H9 (cell line): ENCODE measurements at regions not wholly inside any gene's neighbourhood (a gene's known extent, or its start where the extent isn't known, plus 50 kb on each side); places are given as distances from the start of the nearest gene placed in this dataset.

Source experiments
- DNase-seq: peaks from one replicate; pipeline ENCODE4 v3.0.0-alpha.2; 2017
- H2AFZ ChIP-seq: one replicate; pipeline ENCODE4 v1.6.1; 2013; ENCODE audit warnings: mild to moderate bottlenecking, low read length, control low read depth, moderate library complexity
- H2AK5ac ChIP-seq: 2 replicates; pipeline ENCODE4 v1.6.1; 2013; ENCODE audit warnings: low read length, control low read depth, mixed read lengths; ENCODE audit not compliant: insufficient read length
- H2BK120ac ChIP-seq: one replicate; pipeline ENCODE4 v1.6.1; 2013; ENCODE audit warnings: low read depth, mild to moderate bottlenecking, low read length, control low read depth, inconsistent platforms; ENCODE audit not compliant: poor library complexity, severe bottlenecking
- H2BK12ac ChIP-seq: 2 replicates; pipeline ENCODE4 v1.6.1; 2013; ENCODE audit warnings: low read length, control low read depth, mixed read lengths, low read depth; ENCODE audit not compliant: insufficient read length
- H2BK15ac ChIP-seq: 2 replicates; pipeline ENCODE4 v1.6.1; 2013; ENCODE audit warnings: low read depth, low read length, control low read depth
- H2BK20ac ChIP-seq: one replicate; pipeline ENCODE4 v1.6.1; 2013; ENCODE audit warnings: low read depth, mild to moderate bottlenecking, low read length, control low read depth, inconsistent platforms; ENCODE audit not compliant: poor library complexity, severe bottlenecking
- H2BK5ac ChIP-seq: 2 replicates; pipeline ENCODE4 v1.6.1; 2013; ENCODE audit warnings: low read length, control low read depth, mixed read lengths; ENCODE audit not compliant: insufficient read length
- H3K14ac ChIP-seq: 2 replicates; pipeline ENCODE4 v1.6.1; 2013; ENCODE audit warnings: low read length, control low read depth; ENCODE audit not compliant: insufficient read depth
- H3K18ac ChIP-seq: 2 replicates; pipeline ENCODE4 v1.6.1; 2013; ENCODE audit warnings: low read depth, mild to moderate bottlenecking, mixed read lengths, low read length, control low read depth; ENCODE audit not compliant: insufficient read length
- H3K23ac ChIP-seq: 2 replicates; pipeline ENCODE4 v1.6.1; 2013; ENCODE audit warnings: low read length, control low read depth, mixed read lengths, low read depth; ENCODE audit not compliant: insufficient read length
- H3K23me2 ChIP-seq: 2 replicates; pipeline ENCODE4 v1.6.1; 2013; ENCODE audit warnings: low read depth, mild to moderate bottlenecking, mixed read lengths, low read length, control low read depth; ENCODE audit not compliant: insufficient read length, poor library complexity, severe bottlenecking
- H3K27ac ChIP-seq: 2 replicates; pipeline ENCODE4 v1.5.1; 2013; ENCODE audit warnings: low read length, control low read depth, mixed read lengths, low read depth; ENCODE audit not compliant: insufficient read length
- H3K27me3 ChIP-seq: 2 replicates; pipeline ENCODE4 v1.6.1; 2013; ENCODE audit warnings: low read length, control low read depth, inconsistent platforms; ENCODE audit not compliant: insufficient read depth
- H3K4ac ChIP-seq: 2 replicates; pipeline ENCODE4 v1.6.1; 2013; ENCODE audit warnings: low read depth, mild to moderate bottlenecking, control low read depth, inconsistent platforms, low read length, moderate library complexity
- H3K4me1 ChIP-seq: 2 replicates; pipeline ENCODE4 v1.6.1; 2013; ENCODE audit warnings: low read length, control low read depth, inconsistent platforms; ENCODE audit not compliant: insufficient read depth
- H3K4me2 ChIP-seq: 2 replicates; pipeline ENCODE4 v1.6.1; 2013; ENCODE audit warnings: low read length, control low read depth, mixed read lengths; ENCODE audit not compliant: insufficient read length, insufficient read depth
- H3K56ac ChIP-seq: 2 replicates; pipeline ENCODE4 v1.6.1; 2013; ENCODE audit warnings: low read depth, mild to moderate bottlenecking, mixed read lengths, low read length, control low read depth; ENCODE audit not compliant: insufficient read length
- H3K79me1 ChIP-seq: 2 replicates; pipeline ENCODE4 v1.6.1; 2013; ENCODE audit warnings: low read depth, mild to moderate bottlenecking, moderate library complexity, low read length, control low read depth, inconsistent platforms; ENCODE audit not compliant: insufficient read depth, poor library complexity, severe bottlenecking
- H3K79me2 ChIP-seq: 2 replicates; pipeline ENCODE4 v1.6.1; 2013; ENCODE audit warnings: low read length, control low read depth, inconsistent platforms; ENCODE audit not compliant: insufficient read depth
- H3K9ac ChIP-seq: 2 replicates; pipeline ENCODE4 v1.6.1; 2013; ENCODE audit warnings: low read length, control low read depth, mixed read lengths; ENCODE audit not compliant: insufficient read length; ENCODE audit errors: extremely low read depth
- H3K9me3 ChIP-seq: one replicate; pipeline ENCODE4 v1.6.1; 2013; ENCODE audit warnings: low read depth, low read length, inconsistent platforms; ENCODE audit not compliant: control insufficient read depth
- H3T11ph ChIP-seq: one replicate; pipeline ENCODE4 v1.6.1; 2013; ENCODE audit warnings: mild to moderate bottlenecking, low read length, control low read depth, inconsistent platforms
- H4K20me1 ChIP-seq: one replicate; pipeline ENCODE4 v1.6.1; 2013; ENCODE audit not compliant: control insufficient read depth, insufficient read length, insufficient read depth
- H4K5ac ChIP-seq: 2 replicates; pipeline ENCODE4 v1.6.1; 2013; ENCODE audit warnings: low read depth, mild to moderate bottlenecking, mixed read lengths, low read length, control low read depth; ENCODE audit not compliant: insufficient read length
- H4K8ac ChIP-seq: replicated peaks from 2 replicates; pipeline ENCODE4 v1.6.1; 2013; ENCODE audit warnings: low read length, control low read depth, mixed read lengths, low read depth; ENCODE audit not compliant: insufficient read length
- H4K91ac ChIP-seq: 2 replicates; pipeline ENCODE4 v1.6.1; 2013; ENCODE audit warnings: low read depth, mild to moderate bottlenecking, moderate library complexity, mixed read lengths, low read length, control low read depth; ENCODE audit not compliant: insufficient read length
- H3K27ac Mint-ChIP-seq, 3 experiments: 2 replicates in 2 of 3; 3 replicates in 1 of 3; pipeline ENCODE4 v1.8.0; 2020 to 2021; ENCODE audit warnings: mixed read lengths in 3 of 3, mild to moderate bottlenecking in 1 of 3, moderate library complexity in 1 of 3
- H3K27me3 Mint-ChIP-seq: 2 replicates; pipeline ENCODE4 v1.8.0; 2021; ENCODE audit warnings: low read depth, mild to moderate bottlenecking, moderate library complexity, mixed read lengths
- H3K36me3 Mint-ChIP-seq, 3 experiments: 2 replicates in 2 of 3; 3 replicates in 1 of 3; pipeline ENCODE4 v1.8.0; 2020 to 2021; ENCODE audit warnings: low read depth in 3 of 3, mixed read lengths in 3 of 3; ENCODE audit not compliant: insufficient read depth in 1 of 3
- H3K4me1 Mint-ChIP-seq, 2 experiments: 2 replicates each; pipeline ENCODE4 v1.8.0; 2020; ENCODE audit warnings: mixed read lengths in 2 of 2
- H3K4me3 Mint-ChIP-seq, 2 experiments: 2 replicates in 1 of 2; 3 replicates in 1 of 2; pipeline ENCODE4 v1.8.0; 2020 to 2021; ENCODE audit warnings: mild to moderate bottlenecking in 2 of 2, mixed read lengths in 2 of 2, moderate library complexity in 1 of 2
- H3K9me3 Mint-ChIP-seq, 2 experiments: 2 replicates in 1 of 2; 3 replicates in 1 of 2; pipeline ENCODE4 v1.8.0; 2020; ENCODE audit warnings: mild to moderate bottlenecking in 2 of 2, mixed read lengths in 2 of 2, moderate library complexity in 1 of 2
- WGBS: extraction: QIAGEN DNeasy Blood & Tissue Kit; methylation state at CpG from one replicate; pipeline ENCODE4 v1.1.7; 2013; ENCODE audit warnings: missing lambda C conversion rate, low lambda C conversion rate, mixed read lengths; ENCODE audit not compliant: insufficient read length; ENCODE audit errors: extremely low coverage; 5-methylcytosine and 5-hydroxymethylcytosine counted together
- TF ChIP-seq, protein P1 (sequence below): fragments of 200-600 bp; sonication (generic); conservative IDR thresholded peaks from 3 replicates; pipeline ENCODE4 v1.8.0; 2021; ENCODE audit warnings: antibody characterized with exemption, mild to moderate bottlenecking

DNA sequence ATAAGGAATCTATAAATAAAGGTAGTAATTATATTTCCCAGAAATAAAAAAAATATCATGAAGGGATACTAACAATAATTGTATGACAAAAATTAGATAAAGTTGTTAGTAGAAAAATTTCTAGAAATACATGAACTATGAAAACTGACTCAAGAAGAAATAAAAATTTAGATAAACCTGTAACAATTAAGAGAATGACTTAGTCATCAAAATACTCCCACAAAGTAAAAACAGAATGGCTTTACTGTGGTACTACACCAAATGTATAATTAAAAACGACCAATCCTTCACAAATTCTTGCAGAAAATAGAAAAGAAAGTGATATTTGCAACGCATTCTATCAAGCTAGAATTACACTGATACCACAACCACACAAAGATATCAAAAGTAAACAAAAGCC, 176.2 kb upstream of the ETV3 start:
- H2BK15ac ChIP-seq, result no peak overlapping the region
- Mint-ChIP-seq H3K27me3 (peaks cover 2% of the 10 kb centered on the region; the same call in 1 of the 2 replicates), H3K9me3 (peaks cover 27 to 33% of the 10 kb centered on the region in 2 experiments), H3K4me3 (no peak overlapping the region), H3K36me3 (peaks cover 3 to 24% (median 7%) of the 10 kb centered on the region in 3 experiments; a peak in 5 of 7 replicates), H3K27ac (no peak overlapping the region), H3K4me1 (peaks cover 17 to 23% of the 10 kb centered on the region in 2 experiments)
- H4K8ac ChIP-seq, result no peak overlapping the region
- no peak overlapping the region for H3K23ac ChIP-seq
- H3K23me2 ChIP-seq, result no peaks in the 10 kb centered on the region
- H3K4me1 ChIP-seq, result peaks cover 5% of the 10 kb centered on the region; the same call in 1 of the 2 replicates
- H3K18ac ChIP-seq, result no peak overlapping the region
- WGBS, result no CpG with 5 or more reads among the region's 2 CpGs
- no peak overlapping the region for H2AFZ ChIP-seq
- no peaks in the 10 kb centered on the region for H3K79me2 ChIP-seq
- no peak overlapping the region for H3K14ac ChIP-seq
- H3K27ac ChIP-seq, result no peak overlapping the region
- no peaks in the 10 kb centered on the region for H3K27me3 ChIP-seq
- no peak for DNase-seq
- H4K5ac ChIP-seq, result no peak overlapping the region
- no peak overlapping the region for H3K56ac ChIP-seq
- no peak overlapping the region for H2BK120ac ChIP-seq
- no peak overlapping the region for H4K91ac ChIP-seq
- no peaks in the 10 kb centered on the region for H3K9me3 ChIP-seq
- no peak overlapping the region for H2BK5ac ChIP-seq
- no peak overlapping the region for H2AK5ac ChIP-seq
- H3K79me1 ChIP-seq, result no peaks in the 10 kb centered on the region
- H3T11ph ChIP-seq, result no peak overlapping the region
- H2BK12ac ChIP-seq, result no peak overlapping the region
- no peaks in the 10 kb centered on the region for H4K20me1 ChIP-seq
- no peak overlapping the region for H2BK20ac ChIP-seq
- no peak overlapping the region for H3K4me2 ChIP-seq
- no peak overlapping the region for H3K9ac ChIP-seq
- TF ChIP-seq, protein P1, sequence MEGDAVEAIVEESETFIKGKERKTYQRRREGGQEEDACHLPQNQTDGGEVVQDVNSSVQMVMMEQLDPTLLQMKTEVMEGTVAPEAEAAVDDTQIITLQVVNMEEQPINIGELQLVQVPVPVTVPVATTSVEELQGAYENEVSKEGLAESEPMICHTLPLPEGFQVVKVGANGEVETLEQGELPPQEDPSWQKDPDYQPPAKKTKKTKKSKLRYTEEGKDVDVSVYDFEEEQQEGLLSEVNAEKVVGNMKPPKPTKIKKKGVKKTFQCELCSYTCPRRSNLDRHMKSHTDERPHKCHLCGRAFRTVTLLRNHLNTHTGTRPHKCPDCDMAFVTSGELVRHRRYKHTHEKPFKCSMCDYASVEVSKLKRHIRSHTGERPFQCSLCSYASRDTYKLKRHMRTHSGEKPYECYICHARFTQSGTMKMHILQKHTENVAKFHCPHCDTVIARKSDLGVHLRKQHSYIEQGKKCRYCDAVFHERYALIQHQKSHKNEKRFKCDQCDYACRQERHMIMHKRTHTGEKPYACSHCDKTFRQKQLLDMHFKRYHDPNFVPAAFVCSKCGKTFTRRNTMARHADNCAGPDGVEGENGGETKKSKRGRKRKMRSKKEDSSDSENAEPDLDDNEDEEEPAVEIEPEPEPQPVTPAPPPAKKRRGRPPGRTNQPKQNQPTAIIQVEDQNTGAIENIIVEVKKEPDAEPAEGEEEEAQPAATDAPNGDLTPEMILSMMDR, result no peak
- H3K4ac ChIP-seq, result no peak overlapping the region
